ENCODE measurements at regions not wholly inside any gene's neighbourhood (a gene's known extent, or its start where the extent isn't known, plus 50 kb on each side); places are given as distances from the start of the nearest gene placed in this dataset.

DNA sequence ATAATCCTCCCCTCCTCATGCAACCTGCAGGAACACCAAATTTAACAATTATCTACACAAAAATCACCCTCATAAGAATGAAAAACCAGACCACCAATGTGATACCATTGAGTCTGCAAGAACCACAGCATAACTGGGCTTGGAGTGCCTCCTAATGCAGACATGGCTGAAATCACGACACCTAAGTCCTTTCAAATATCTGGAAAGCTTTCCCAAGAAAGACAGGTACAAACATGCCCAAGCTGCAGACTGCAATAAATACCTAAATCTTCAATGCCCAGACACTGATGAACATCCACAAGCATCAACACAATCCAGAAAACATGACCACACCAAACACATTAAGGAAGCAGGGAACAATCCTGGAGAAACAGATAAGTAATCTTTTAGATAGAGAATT, 417.1 kb downstream of the LMO7 start:
- H3K9me3 ChIP-seq (ENCODE audit: control insufficient read depth in 2 of 2, low read length in 2 of 2): no peaks in the 10 kb centered on the region
- H3K4me1 ChIP-seq (ENCODE audit: control insufficient read depth, insufficient read depth, low read length, poor library complexity, severe bottlenecking): no peaks in the 10 kb centered on the region
- Mint-ChIP-seq H3K27me3 (no peaks in the 10 kb centered on the region), H3K9me3 (peaks cover 0 to 5% (median 2%) of the 10 kb centered on the region in 7 donors), H3K27ac (no peak overlapping the region), H3K36me3 (no peaks in the 10 kb centered on the region), H3K4me1 (no peaks in the 10 kb centered on the region), H3K4me3 (peak overlapping the region in 1 of 4 donors; percentile 69)
- H3K27me3 ChIP-seq (ENCODE audit: control insufficient read depth, insufficient read depth, low read length): no peaks in the 10 kb centered on the region
- H3K27ac ChIP-seq (ENCODE audit: insufficient read depth, low read length, poor library complexity, severe bottlenecking): no peak overlapping the region
- no peaks in the 10 kb centered on the region for H3K36me3 ChIP-seq (ENCODE audit: control insufficient read depth, insufficient read depth, low read length)
- H3K4me3 ChIP-seq (ENCODE audit: low read depth, low read length): no peak overlapping the region
- no peak for DNase-seq
- no peak for ATAC-seq (ENCODE audit: low read depth in 2 of 2)

GRCh38 chr13:76049376-76049746, 413.2 kb downstream of the LMO7 start:
- H3K27me3 Mint-ChIP-seq: no peaks in the 10 kb centered on the region
- Histone ChIP-seq H3K4me1 (ENCODE audit: control insufficient read depth, insufficient read depth, low read length, poor library complexity, severe bottlenecking) (no peaks in the 10 kb centered on the region), H3K27ac (ENCODE audit: insufficient read depth, low read length, poor library complexity, severe bottlenecking) (no peak overlapping the region), H3K9me3 (ENCODE audit: control insufficient read depth in 2 of 2, low read length in 2 of 2) (no peaks in the 10 kb centered on the region), H3K27me3 (ENCODE audit: control insufficient read depth, insufficient read depth, low read length) (no peaks in the 10 kb centered on the region), H3K36me3 (ENCODE audit: control insufficient read depth, insufficient read depth, low read length) (no peaks in the 10 kb centered on the region), H3K4me3 (ENCODE audit: low read depth, low read length) (no peak overlapping the region)
- H3K4me3 Mint-ChIP-seq: no peak overlapping the region
- peaks cover 0 to 3% (median 0%) of the 10 kb centered on the region in 7 donors for H3K9me3 Mint-ChIP-seq
- no peaks in the 10 kb centered on the region for H3K36me3 Mint-ChIP-seq
- ATAC-seq (ENCODE audit: low read depth in 2 of 2): no peak
- no peak for DNase-seq
- H3K4me1 Mint-ChIP-seq: no peaks in the 10 kb centered on the region
- no peak overlapping the region for H3K27ac Mint-ChIP-seq

GRCh38 chr13:76048675-76049375, 412.7 kb downstream of the LMO7 start:
- H3K36me3 Mint-ChIP-seq: no peaks in the 10 kb centered on the region
- H3K4me1 Mint-ChIP-seq: no peaks in the 10 kb centered on the region
- H3K27me3 Mint-ChIP-seq: no peaks in the 10 kb centered on the region
- no peak overlapping the region for H3K4me3 ChIP-seq (ENCODE audit: low read depth, low read length)
- H3K27ac Mint-ChIP-seq: no peak overlapping the region
- no peaks in the 10 kb centered on the region for H3K36me3 ChIP-seq (ENCODE audit: control insufficient read depth, insufficient read depth, low read length)
- H3K4me1 ChIP-seq (ENCODE audit: control insufficient read depth, insufficient read depth, low read length, poor library complexity, severe bottlenecking): no peaks in the 10 kb centered on the region
- H3K4me3 Mint-ChIP-seq: no peak overlapping the region
- no peak for DNase-seq
- no peak overlapping the region for H3K27ac ChIP-seq (ENCODE audit: insufficient read depth, low read length, poor library complexity, severe bottlenecking)
- ATAC-seq (ENCODE audit: low read depth in 2 of 2): no peak
- no peaks in the 10 kb centered on the region for H3K9me3 ChIP-seq (ENCODE audit: control insufficient read depth in 2 of 2, low read length in 2 of 2)
- no peaks in the 10 kb centered on the region for H3K27me3 ChIP-seq (ENCODE audit: control insufficient read depth, insufficient read depth, low read length)
- H3K9me3 Mint-ChIP-seq: peaks cover 0 to 3% (median 0%) of the 10 kb centered on the region in 7 donors

DNA sequence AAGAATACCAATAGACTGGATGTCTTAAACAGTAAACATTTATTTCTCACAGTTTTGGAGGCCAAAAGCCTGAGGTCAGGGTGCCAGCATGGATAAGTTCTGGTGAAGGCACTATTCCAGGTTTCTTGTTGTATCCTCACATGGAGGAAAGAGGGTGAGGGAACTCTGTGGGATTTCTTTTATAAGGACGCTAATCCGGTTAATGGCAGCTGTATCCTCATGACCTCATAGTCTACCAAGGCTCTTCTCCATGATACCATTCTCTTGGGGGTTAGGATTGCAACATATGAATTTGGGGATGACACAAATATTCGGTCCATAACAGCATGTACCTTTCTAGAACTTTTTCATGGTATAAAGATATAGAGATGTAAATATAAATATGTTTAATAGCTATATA, 412.0 kb downstream of the LMO7 start:
- Histone ChIP-seq H3K9me3 (ENCODE audit: control insufficient read depth in 2 of 2, low read length in 2 of 2) (no peaks in the 10 kb centered on the region), H3K27ac (ENCODE audit: insufficient read depth, low read length, poor library complexity, severe bottlenecking) (no peak overlapping the region), H3K4me3 (ENCODE audit: low read depth, low read length) (no peak overlapping the region), H3K36me3 (ENCODE audit: control insufficient read depth, insufficient read depth, low read length) (no peaks in the 10 kb centered on the region), H3K4me1 (ENCODE audit: control insufficient read depth, insufficient read depth, low read length, poor library complexity, severe bottlenecking) (no peaks in the 10 kb centered on the region), H3K27me3 (ENCODE audit: control insufficient read depth, insufficient read depth, low read length) (no peaks in the 10 kb centered on the region)
- Mint-ChIP-seq H3K4me3 (no peak overlapping the region), H3K27ac (no peak overlapping the region), H3K9me3 (peaks cover 0 to 3% (median 0%) of the 10 kb centered on the region in 7 donors), H3K4me1 (no peaks in the 10 kb centered on the region), H3K36me3 (no peaks in the 10 kb centered on the region), H3K27me3 (no peaks in the 10 kb centered on the region)
- ATAC-seq (ENCODE audit: low read depth in 2 of 2): no peak
- DNase-seq: no peak

DNA sequence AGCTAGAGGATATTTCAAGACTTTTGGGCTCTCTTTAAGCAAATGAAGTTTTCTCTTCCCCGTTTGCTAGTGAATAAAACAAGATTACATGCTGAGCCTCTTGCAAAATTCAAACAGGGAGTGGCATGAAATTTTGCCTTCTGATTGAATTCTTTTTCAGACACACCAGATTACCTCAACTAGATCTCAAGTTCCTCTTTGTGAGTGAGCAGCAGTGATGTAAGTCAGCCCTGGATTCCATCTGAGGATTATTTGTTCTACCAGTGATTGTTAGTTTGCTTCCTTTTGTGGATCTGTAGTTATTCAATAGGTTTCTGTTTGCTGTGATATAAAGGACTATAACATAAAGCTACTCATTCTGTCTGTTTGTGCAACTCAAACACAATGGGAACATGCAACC, 407.7 kb downstream of the LMO7 start:
- H3K27me3 ChIP-seq (ENCODE audit: control insufficient read depth, insufficient read depth, low read length): no peaks in the 10 kb centered on the region
- ATAC-seq (ENCODE audit: low read depth in 2 of 2) (no peak), DNase-seq (no peak)
- no peak overlapping the region for H3K27ac ChIP-seq (ENCODE audit: insufficient read depth, low read length, poor library complexity, severe bottlenecking)
- peaks cover 0 to 2% (median 0%) of the 10 kb centered on the region in 7 donors for H3K9me3 Mint-ChIP-seq
- H3K9me3 ChIP-seq (ENCODE audit: control insufficient read depth in 2 of 2, low read length in 2 of 2): no peaks in the 10 kb centered on the region
- no peak overlapping the region for H3K4me3 Mint-ChIP-seq
- no peaks in the 10 kb centered on the region for H3K36me3 ChIP-seq (ENCODE audit: control insufficient read depth, insufficient read depth, low read length)
- H3K4me3 ChIP-seq (ENCODE audit: low read depth, low read length): no peak overlapping the region
- H3K36me3 Mint-ChIP-seq: no peaks in the 10 kb centered on the region
- H3K4me1 Mint-ChIP-seq: no peaks in the 10 kb centered on the region
- no peak overlapping the region for H3K27ac Mint-ChIP-seq
- no peaks in the 10 kb centered on the region for H3K27me3 Mint-ChIP-seq
- H3K4me1 ChIP-seq (ENCODE audit: control insufficient read depth, insufficient read depth, low read length, poor library complexity, severe bottlenecking): no peaks in the 10 kb centered on the region

DNA sequence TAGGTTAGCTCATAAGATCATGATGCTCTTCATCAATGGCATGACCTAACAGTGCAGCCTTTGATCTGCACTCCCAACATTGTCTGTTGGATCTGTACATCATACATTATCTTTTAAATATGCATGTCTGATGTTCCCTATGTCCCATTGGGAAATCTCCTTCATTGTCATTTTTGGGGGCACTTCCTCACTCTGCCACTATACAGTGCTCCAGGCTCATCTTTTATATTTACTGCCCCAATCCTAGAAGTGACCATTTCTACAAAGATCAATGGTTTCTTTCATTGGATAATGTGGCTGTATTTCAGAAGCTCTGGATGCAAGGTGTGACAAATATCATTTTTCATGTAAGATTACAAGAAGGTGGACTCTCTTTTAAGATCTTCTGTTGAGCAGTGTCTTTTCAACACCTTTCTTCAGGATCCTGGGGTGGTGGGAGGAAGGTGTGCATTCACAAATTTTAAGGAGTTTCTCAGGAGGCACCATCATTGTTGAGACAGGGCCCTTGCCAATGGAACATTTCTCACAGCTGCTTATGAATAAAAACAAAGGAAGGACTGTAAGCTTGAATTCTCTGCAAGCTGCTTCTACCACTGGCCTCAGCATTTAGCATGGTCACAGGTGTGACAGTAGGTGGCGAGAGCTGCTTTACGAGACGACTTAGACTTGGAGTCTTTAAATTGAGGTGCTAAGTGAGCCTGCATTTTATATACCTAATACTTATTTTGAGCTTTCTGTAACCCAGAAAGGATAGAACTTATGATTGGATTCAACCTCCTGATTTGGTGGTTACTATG, 403.0 kb downstream of the LMO7 start:
- Mint-ChIP-seq H3K27ac (no peak overlapping the region), H3K36me3 (no peaks in the 10 kb centered on the region), H3K4me3 (no peak overlapping the region), H3K4me1 (no peaks in the 10 kb centered on the region), H3K27me3 (no peaks in the 10 kb centered on the region), H3K9me3 (peaks cover 0 to 4% (median 0%) of the 10 kb centered on the region in 7 donors)
- Histone ChIP-seq H3K9me3 (ENCODE audit: control insufficient read depth in 2 of 2, low read length in 2 of 2) (no peaks in the 10 kb centered on the region), H3K4me1 (ENCODE audit: control insufficient read depth, insufficient read depth, low read length, poor library complexity, severe bottlenecking) (no peaks in the 10 kb centered on the region), H3K36me3 (ENCODE audit: control insufficient read depth, insufficient read depth, low read length) (no peaks in the 10 kb centered on the region), H3K27me3 (ENCODE audit: control insufficient read depth, insufficient read depth, low read length) (no peaks in the 10 kb centered on the region), H3K4me3 (ENCODE audit: low read depth, low read length) (no peak overlapping the region), H3K27ac (ENCODE audit: insufficient read depth, low read length, poor library complexity, severe bottlenecking) (no peak overlapping the region)
- DNase-seq (no peak), ATAC-seq (ENCODE audit: low read depth in 2 of 2) (no peak)

- Histone ChIP-seq H3K4me1 (ENCODE audit: control insufficient read depth, insufficient read depth, low read length, poor library complexity, severe bottlenecking) (no peaks in the 10 kb centered on the region), H3K9me3 (ENCODE audit: control insufficient read depth in 2 of 2, low read length in 2 of 2) (no peaks in the 10 kb centered on the region), H3K36me3 (ENCODE audit: control insufficient read depth, insufficient read depth, low read length) (no peaks in the 10 kb centered on the region), H3K4me3 (ENCODE audit: low read depth, low read length) (no peak overlapping the region), H3K27me3 (ENCODE audit: control insufficient read depth, insufficient read depth, low read length) (no peaks in the 10 kb centered on the region), H3K27ac (ENCODE audit: insufficient read depth, low read length, poor library complexity, severe bottlenecking) (no peak overlapping the region)
- H3K9me3 Mint-ChIP-seq: peaks cover 0 to 3% (median 0%) of the 10 kb centered on the region in 7 donors
- no peak for ATAC-seq (ENCODE audit: low read depth in 2 of 2)
- H3K36me3 Mint-ChIP-seq: no peaks in the 10 kb centered on the region
- DNase-seq: no peak
- no peaks in the 10 kb centered on the region for H3K4me1 Mint-ChIP-seq
- no peak overlapping the region for H3K4me3 Mint-ChIP-seq
- peak overlapping the region in 1 of 3 donors; percentile 49 for H3K27ac Mint-ChIP-seq
- H3K27me3 Mint-ChIP-seq: no peaks in the 10 kb centered on the region
Measured at GRCh38 chr13:76036176-76036575, 400.0 kb downstream of the LMO7 start.

DNA sequence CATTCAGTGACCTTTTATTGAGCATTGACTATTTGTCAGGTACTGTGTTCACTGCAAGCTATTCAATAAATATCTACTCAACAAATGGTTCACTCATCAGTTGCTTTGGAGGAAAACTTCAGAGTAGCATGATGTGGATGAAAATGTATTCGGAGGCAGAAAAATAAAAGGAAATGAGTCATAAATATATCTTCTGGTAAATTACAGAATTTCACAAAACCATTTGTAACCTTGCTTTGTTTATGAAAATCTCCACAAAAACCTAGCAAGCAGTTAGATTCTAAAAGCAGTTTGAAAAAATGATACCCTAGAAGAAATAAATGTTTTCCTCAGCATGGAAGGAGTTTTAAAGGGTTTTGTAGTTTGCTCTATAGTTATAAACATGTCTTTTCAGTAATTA, 399.6 kb downstream of the LMO7 start:
- Mint-ChIP-seq H3K4me1 (no peaks in the 10 kb centered on the region), H3K36me3 (no peaks in the 10 kb centered on the region), H3K9me3 (peaks cover 0 to 3% (median 0%) of the 10 kb centered on the region in 7 donors), H3K4me3 (no peak overlapping the region), H3K27me3 (no peaks in the 10 kb centered on the region), H3K27ac (no peak overlapping the region)
- no peak for DNase-seq
- Histone ChIP-seq H3K4me1 (ENCODE audit: control insufficient read depth, insufficient read depth, low read length, poor library complexity, severe bottlenecking) (no peaks in the 10 kb centered on the region), H3K27ac (ENCODE audit: insufficient read depth, low read length, poor library complexity, severe bottlenecking) (no peak overlapping the region), H3K4me3 (ENCODE audit: low read depth, low read length) (no peak overlapping the region), H3K36me3 (ENCODE audit: control insufficient read depth, insufficient read depth, low read length) (no peaks in the 10 kb centered on the region), H3K27me3 (ENCODE audit: control insufficient read depth, insufficient read depth, low read length) (no peaks in the 10 kb centered on the region), H3K9me3 (ENCODE audit: control insufficient read depth in 2 of 2, low read length in 2 of 2) (no peaks in the 10 kb centered on the region)
- ATAC-seq (ENCODE audit: low read depth in 2 of 2): no peak
